HG03064 (cell line): ENCODE measurements at regions not wholly inside any gene's neighbourhood (a gene's known extent, or its start where the extent isn't known, plus 50 kb on each side); places are given as distances from the start of the nearest gene placed in this dataset.
"Not testable (repeated sequence)": the region's sequence is repeated elsewhere in the genome, so short reads cannot be mapped to it uniquely, and the experiment has no call there.

Experiments used
- ATAC-seq: cut with Tn5 transposase; IDR thresholded peaks from one replicate; pipeline ENCODE4 v1.9.1; 2021; ENCODE audit warnings: low read depth; ENCODE audit not compliant: unreplicated experiment

GRCh38 chr4:111076299-111076698 is 453.4 kb upstream of the PITX2 start:
- not testable (repeated sequence) for ATAC-seq

- no peak for ATAC-seq
These were observed 485.3 kb upstream of the PITX2 start for GRCh38 chr4:111108153-111108552.

GRCh38 chr4:111113591-111113990 is 490.7 kb upstream of the PITX2 start:
- no peak for ATAC-seq

GRCh38 chr4:111115881-111116280 is 493.0 kb upstream of the PITX2 start:
- ATAC-seq, result no peak

DNA sequence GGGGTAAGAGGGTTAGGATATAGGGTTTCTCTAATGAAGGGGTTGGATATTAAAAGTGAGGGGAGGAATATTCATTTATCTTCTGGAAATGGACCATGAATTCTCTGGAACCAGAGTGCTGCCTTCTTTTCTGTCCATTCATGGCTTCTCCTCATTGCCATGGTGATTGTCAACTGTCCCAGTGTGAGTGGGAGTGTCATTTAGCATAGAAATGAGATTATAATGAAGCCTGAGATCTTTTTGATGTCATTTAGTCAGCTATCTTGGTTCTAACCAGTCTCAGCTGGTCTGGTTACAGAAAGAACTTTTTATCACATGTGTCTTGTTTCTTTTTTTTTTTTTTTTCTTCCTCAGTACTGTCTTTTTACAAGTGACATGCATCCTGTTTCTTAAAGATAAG is 497.3 kb upstream of the PITX2 start:
- no peak for ATAC-seq

- no peak for ATAC-seq
These were observed 503.5 kb upstream of the PITX2 start for GRCh38 chr4:111126340-111126739.

DNA sequence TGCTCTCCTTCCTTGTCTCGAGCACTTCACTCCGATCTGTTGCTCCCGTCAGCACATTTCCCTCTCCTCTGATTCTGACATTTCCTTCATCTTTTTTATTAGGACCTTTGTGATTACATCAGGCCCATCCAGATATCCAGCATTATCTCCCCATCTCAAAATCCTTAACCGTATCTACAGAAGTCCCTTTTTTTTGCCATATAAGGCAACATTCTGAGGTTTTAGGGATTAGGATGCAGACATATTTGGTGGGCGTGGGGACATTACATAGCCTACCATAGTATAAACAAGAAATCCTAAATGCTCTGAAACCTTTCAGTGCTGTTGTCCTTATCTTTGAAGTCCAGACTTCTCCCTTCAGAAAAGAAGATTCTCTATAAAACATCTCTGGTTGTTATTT is 505.0 kb upstream of the PITX2 start:
- ATAC-seq, result no peak

GRCh38 chr4:111128327-111128726 is 505.4 kb upstream of the PITX2 start:
- ATAC-seq, result no peak

- no peak for ATAC-seq
These were observed 513.6 kb upstream of the PITX2 start for GRCh38 chr4:111136438-111136837.

- ATAC-seq, result no peak
These were observed 514.1 kb upstream of the PITX2 start for GRCh38 chr4:111136967-111137366.

DNA sequence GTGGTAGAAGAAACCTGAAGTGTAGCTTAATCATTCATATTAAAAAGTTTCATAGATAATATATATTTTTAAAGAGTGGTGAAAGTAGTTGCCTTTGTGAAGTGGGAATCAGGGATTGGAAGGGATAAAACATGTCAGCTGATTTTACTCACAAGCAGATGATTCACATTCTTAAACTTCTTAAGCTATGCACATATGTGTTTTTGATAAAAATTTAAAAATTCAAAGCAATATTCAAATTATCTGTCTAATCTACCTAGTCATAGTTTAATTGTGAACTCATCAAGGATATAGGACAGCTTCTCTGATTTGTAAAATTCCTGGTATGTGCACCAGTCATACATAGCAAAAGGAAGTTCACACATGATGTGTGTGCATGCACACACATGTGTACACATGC is 520.6 kb upstream of the PITX2 start:
- ATAC-seq, result no peak

DNA sequence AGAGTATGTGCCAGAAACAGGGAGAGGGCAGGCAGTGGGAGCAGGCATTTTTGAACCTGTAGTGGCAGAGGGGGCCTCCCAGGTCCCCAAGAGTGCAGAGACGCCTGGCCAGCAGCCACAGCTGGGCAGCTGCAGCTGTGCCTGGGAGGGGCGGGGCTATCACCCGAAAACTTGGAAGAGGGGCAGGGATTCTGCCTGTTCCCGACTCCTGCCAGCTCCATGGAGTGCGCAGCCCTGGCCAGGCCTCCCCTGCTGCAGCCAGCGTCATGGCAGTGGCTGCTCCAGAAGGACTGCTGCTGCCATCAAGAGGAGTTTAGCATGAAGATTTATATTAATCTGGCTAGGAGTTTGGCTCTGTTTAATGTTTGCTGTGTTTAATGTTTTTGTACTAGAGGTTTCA is 532.1 kb upstream of the PITX2 start:
- ATAC-seq, result no peak

GRCh38 chr4:111164556-111164955 is 541.7 kb upstream of the PITX2 start:
- ATAC-seq, result not testable (repeated sequence)

- no peak for ATAC-seq
These were observed 551.5 kb upstream of the PITX2 start for GRCh38 chr4:111174331-111174730.

GRCh38 chr4:111178231-111178630 is 555.4 kb upstream of the PITX2 start:
- ATAC-seq, result no peak

DNA sequence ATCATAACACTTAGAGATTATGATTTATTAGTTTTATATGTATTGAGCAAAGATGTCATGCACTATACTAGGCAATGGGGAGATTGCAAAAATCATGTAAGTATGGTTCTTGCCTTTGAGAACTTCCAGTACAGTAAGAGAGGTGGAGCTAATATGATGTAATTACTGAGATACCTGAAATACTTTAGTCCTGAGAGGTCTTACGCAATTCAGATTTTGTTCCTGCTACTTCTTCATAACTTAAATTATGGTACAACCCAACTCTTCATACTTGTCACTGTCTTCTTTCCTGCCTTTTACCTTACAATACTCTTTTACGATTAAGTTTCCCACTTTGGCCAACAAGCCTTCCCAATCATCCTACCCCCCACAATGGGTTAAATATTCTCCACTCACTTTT is 564.2 kb upstream of the PITX2 start:
- no peak for ATAC-seq

DNA sequence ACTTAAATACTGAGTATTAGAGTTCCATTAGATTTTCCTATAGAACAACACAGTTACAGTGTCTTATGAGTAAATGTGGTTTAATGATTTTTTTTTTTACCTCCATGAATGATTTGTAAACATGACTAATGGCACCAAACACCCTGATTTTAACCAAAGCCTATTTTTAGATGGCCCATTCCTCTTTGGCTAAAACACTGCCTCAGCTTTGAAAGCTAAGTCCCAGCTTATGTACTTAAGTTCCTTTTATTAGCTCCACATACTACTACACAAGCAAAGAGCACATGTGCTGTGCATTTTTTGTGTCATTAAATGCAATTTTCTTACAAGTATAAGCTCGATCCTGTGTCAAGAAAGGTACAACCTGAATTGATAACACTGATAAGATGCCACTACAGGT is 575.6 kb upstream of the PITX2 start:
- ATAC-seq, result no peak

DNA sequence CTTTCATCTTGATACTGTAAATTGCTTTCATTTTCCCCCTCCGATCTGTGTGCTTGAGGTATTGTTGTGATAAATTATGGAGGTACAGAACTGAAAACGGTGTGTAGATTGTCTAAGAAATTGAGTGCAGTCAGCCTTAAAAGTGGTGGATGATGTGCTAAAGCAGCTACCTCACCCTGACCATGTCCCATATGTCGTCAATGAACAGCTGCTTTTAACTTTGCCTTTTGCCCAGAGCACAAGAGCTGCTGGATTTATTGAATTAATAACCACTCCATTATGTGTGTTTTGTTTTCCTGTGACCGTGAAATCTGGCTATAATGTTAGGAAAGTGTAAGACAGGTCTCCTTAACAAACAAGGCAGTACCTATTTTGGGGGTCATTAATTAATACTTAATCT is 581.9 kb upstream of the PITX2 start:
- ATAC-seq, result no peak

GRCh38 chr4:111208970-111209369 is 586.1 kb upstream of the PITX2 start:
- no peak for ATAC-seq

DNA sequence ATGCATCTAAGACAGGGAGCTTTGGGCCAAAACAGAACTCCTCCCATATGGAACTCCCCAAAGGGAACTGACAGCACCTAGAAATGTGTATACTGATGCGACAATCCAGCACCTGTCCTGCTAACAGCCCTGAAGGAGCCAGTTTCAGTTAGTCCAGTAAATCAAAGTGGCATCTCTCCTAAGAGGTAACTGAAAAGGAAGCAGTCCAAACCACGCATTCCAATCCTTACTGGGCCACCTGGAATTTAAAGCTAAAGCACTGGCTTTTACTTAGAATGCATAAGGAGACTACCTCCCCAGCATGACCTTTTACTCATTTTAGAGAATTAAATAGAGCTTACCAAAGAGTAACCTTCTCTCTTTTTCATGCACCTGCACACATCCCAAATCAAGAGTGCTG is 586.8 kb upstream of the PITX2 start:
- no peak for ATAC-seq

- ATAC-seq, result no peak
These were observed 587.7 kb upstream of the PITX2 start for GRCh38 chr4:111210595-111210994.

GRCh38 chr4:111213531-111213930 is 590.7 kb upstream of the PITX2 start:
- no peak for ATAC-seq

GRCh38 chr4:111214371-111214770 is 591.5 kb upstream of the PITX2 start:
- no peak for ATAC-seq

- ATAC-seq, result no peak
These were observed 592.9 kb upstream of the PITX2 start for GRCh38 chr4:111215755-111216154.
